Effector memory CD4-positive, alpha-beta T cell (primary cell): ENCODE measurements at regions not wholly inside any gene's neighbourhood (a gene's known extent, or its start where the extent isn't known, plus 50 kb on each side); places are given as distances from the start of the nearest gene placed in this dataset.

Experiments used
- DNase-seq, 3 donors: peaks; one replicate each; pipeline ENCODE4 v3.0.0-alpha.2; 2020
- H3K27ac ChIP-seq: 2 replicates; pipeline ENCODE4 v1.7.0; 2013; ENCODE audit warnings: mild to moderate bottlenecking, low read length, moderate library complexity; ENCODE audit not compliant: insufficient read depth, poor library complexity, severe bottlenecking
- H3K27me3 ChIP-seq: replicated peaks from 2 replicates; pipeline ENCODE4 v1.7.0; 2013; ENCODE audit warnings: mild to moderate bottlenecking, low read length; ENCODE audit not compliant: insufficient read depth, control insufficient read depth, poor library complexity, severe bottlenecking
- H3K36me3 ChIP-seq: 2 replicates; pipeline ENCODE4 v1.7.0; 2013; ENCODE audit warnings: mild to moderate bottlenecking, low read length, moderate library complexity; ENCODE audit not compliant: control insufficient read depth, insufficient read depth
- H3K4me1 ChIP-seq: 2 replicates; pipeline ENCODE4 v1.7.0; 2013; ENCODE audit warnings: low read length, mild to moderate bottlenecking; ENCODE audit not compliant: control insufficient read depth, insufficient read depth, poor library complexity, severe bottlenecking
- H3K4me3 ChIP-seq: 2 replicates; pipeline ENCODE4 v1.7.0; 2013; ENCODE audit warnings: low read length, low read depth, mild to moderate bottlenecking; ENCODE audit not compliant: insufficient read depth, poor library complexity, severe bottlenecking
- H3K9me3 ChIP-seq: 2 replicates; pipeline ENCODE4 v1.7.0; 2013; ENCODE audit warnings: mild to moderate bottlenecking, low read length, moderate library complexity; ENCODE audit not compliant: control insufficient read depth

- H3K36me3 ChIP-seq, result no peaks in the 10 kb centered on the region
- H3K9me3 ChIP-seq, result no peaks in the 10 kb centered on the region
- H3K4me1 ChIP-seq, result peaks cover 37% of the 10 kb centered on the region
- no peak for DNase-seq
- no peak overlapping the region for H3K27ac ChIP-seq
- no peaks in the 10 kb centered on the region for H3K27me3 ChIP-seq
- H3K4me3 ChIP-seq, result no peak overlapping the region
Observed at GRCh38 chr7:21359163-21359562, 68.7 kb upstream of the SP4 start.

GRCh38 chr7:21361413-21362125 is 66.3 kb upstream of the SP4 start:
- no peaks in the 10 kb centered on the region for H3K9me3 ChIP-seq
- no peak overlapping the region for H3K4me3 ChIP-seq
- H3K36me3 ChIP-seq, result no peaks in the 10 kb centered on the region
- H3K27me3 ChIP-seq, result no peaks in the 10 kb centered on the region
- peaks cover 28% of the 10 kb centered on the region for H3K4me1 ChIP-seq
- no peak for DNase-seq
- H3K27ac ChIP-seq, result no peak overlapping the region

DNA sequence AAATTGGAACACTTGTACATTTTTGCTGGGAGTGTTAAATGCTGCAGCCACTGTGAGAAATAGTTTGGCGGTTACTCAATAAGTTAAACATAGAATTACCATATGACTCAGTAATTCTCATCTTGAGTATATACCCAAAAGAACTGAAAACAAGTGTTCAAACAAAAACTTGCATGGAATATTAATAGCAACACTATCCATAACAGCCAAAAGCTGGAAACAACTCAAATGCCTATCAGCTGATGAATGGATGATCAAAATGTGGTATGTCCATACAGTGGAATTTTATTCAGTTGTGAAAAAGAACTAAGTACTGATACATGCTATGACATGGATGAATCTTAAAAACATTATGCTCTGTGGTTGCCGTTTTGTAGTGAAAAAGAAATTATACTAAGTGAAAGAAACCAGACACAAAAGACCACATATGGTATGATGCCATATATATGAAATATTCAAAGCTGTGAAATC is 63.0 kb upstream of the SP4 start:
- no peak for DNase-seq
- H3K27me3 ChIP-seq, result no peaks in the 10 kb centered on the region
- no peaks in the 10 kb centered on the region for H3K36me3 ChIP-seq
- H3K27ac ChIP-seq, result no peak overlapping the region
- no peaks in the 10 kb centered on the region for H3K9me3 ChIP-seq
- no peak overlapping the region for H3K4me3 ChIP-seq
- peaks cover 11% of the 10 kb centered on the region for H3K4me1 ChIP-seq

GRCh38 chr7:21365866-21366624 is 61.8 kb upstream of the SP4 start:
- Histone ChIP-seq H3K9me3 (no peaks in the 10 kb centered on the region), H3K36me3 (no peaks in the 10 kb centered on the region), H3K27me3 (no peaks in the 10 kb centered on the region), H3K4me3 (no peak overlapping the region), H3K4me1 (peaks cover 5% of the 10 kb centered on the region), H3K27ac (no peak overlapping the region)
- no peak for DNase-seq

GRCh38 chr7:21367081-21367480 is 60.8 kb upstream of the SP4 start:
- no peaks in the 10 kb centered on the region for H3K27me3 ChIP-seq
- H3K9me3 ChIP-seq, result no peaks in the 10 kb centered on the region
- no peak for DNase-seq
- no peak overlapping the region for H3K4me3 ChIP-seq
- H3K36me3 ChIP-seq, result no peaks in the 10 kb centered on the region
- H3K4me1 ChIP-seq, result no peaks in the 10 kb centered on the region
- H3K27ac ChIP-seq, result no peak overlapping the region

- DNase-seq, result no peak
- Histone ChIP-seq H3K27me3 (no peaks in the 10 kb centered on the region), H3K36me3 (no peaks in the 10 kb centered on the region), H3K4me3 (no peak overlapping the region), H3K9me3 (no peaks in the 10 kb centered on the region), H3K4me1 (no peaks in the 10 kb centered on the region), H3K27ac (no peak overlapping the region)
Observed at GRCh38 chr7:21367537-21367936, 60.3 kb upstream of the SP4 start.

GRCh38 chr7:21368317-21368716 is 59.6 kb upstream of the SP4 start:
- H3K4me3 ChIP-seq, result no peak overlapping the region
- H3K27me3 ChIP-seq, result no peaks in the 10 kb centered on the region

GRCh38 chr7:21370283-21370982 is 57.5 kb upstream of the SP4 start:
- no peaks in the 10 kb centered on the region for H3K9me3 ChIP-seq
- DNase-seq, result no peak

More at GRCh38 chr7:21368317-21368716, 59.6 kb upstream of the SP4 start:
- Histone ChIP-seq H3K36me3 (no peaks in the 10 kb centered on the region), H3K4me1 (no peaks in the 10 kb centered on the region), H3K9me3 (no peaks in the 10 kb centered on the region), H3K27ac (no peak overlapping the region)
- no peak for DNase-seq

DNA sequence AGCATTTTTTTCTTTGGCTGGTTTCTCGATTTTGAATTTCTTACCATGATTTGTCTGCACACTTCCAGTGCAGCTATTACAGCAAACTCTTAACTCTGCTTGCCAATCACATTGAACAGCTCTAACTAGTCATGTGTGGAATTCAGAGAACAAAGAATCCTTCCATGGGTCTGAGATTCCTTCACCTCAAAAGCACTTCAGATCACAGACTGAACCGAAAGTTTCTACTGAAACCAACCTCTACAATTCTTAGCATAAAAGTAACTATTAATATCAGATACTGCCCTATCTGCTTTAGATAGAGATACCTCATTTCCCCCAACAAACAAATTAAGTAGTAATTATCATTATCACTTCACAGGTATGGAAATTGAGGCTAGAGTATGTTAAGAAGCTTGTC is 56.5 kb upstream of the SP4 start:
- no peak for DNase-seq
- H3K36me3 ChIP-seq, result no peaks in the 10 kb centered on the region
- no peaks in the 10 kb centered on the region for H3K27me3 ChIP-seq
- H3K27ac ChIP-seq, result no peak overlapping the region
- no peaks in the 10 kb centered on the region for H3K4me1 ChIP-seq
- H3K4me3 ChIP-seq, result no peak overlapping the region
- H3K9me3 ChIP-seq, result no peaks in the 10 kb centered on the region

More at GRCh38 chr7:21370283-21370982, 57.5 kb upstream of the SP4 start:
- H3K27ac ChIP-seq, result no peak overlapping the region
- no peak overlapping the region for H3K4me3 ChIP-seq
- H3K4me1 ChIP-seq, result no peaks in the 10 kb centered on the region
- no peaks in the 10 kb centered on the region for H3K36me3 ChIP-seq
- H3K27me3 ChIP-seq, result no peaks in the 10 kb centered on the region

GRCh38 chr7:21373031-21373430 is 54.9 kb upstream of the SP4 start:
- no peaks in the 10 kb centered on the region for H3K27me3 ChIP-seq
- no peak overlapping the region for H3K27ac ChIP-seq
- no peak overlapping the region for H3K4me3 ChIP-seq
- no peaks in the 10 kb centered on the region for H3K4me1 ChIP-seq
- H3K9me3 ChIP-seq, result peaks cover under 1% of the 10 kb centered on the region
- DNase-seq, result no peak
- no peaks in the 10 kb centered on the region for H3K36me3 ChIP-seq
